GM23338 (cell line): ENCODE measurements at regions not wholly inside any gene's neighbourhood (a gene's known extent, or its start where the extent isn't known, plus 50 kb on each side); places are given as distances from the start of the nearest gene placed in this dataset.

Experiments
- ATAC-seq: fragments of 200-7000 bp; cut with Tn5 transposase; 3 replicates; pipeline ENCODE4 v1.9.1; 2020
- DNase-seq: peaks from one replicate; pipeline ENCODE4 v3.0.0-alpha.2; 2015; ENCODE audit warnings: low spot score
- H2AFZ ChIP-seq: fragments of 200-600 bp; sonication (generic); 2 replicates; pipeline ENCODE4 v1.8.0; 2016; ENCODE audit warnings: antibody characterized with exemption, mild to moderate bottlenecking, moderate library complexity
- H3F3A ChIP-seq: fragments of 200-600 bp; sonication (generic); replicated peaks from 2 replicates; pipeline ENCODE4 v1.8.0; 2017; ENCODE audit warnings: antibody characterized with exemption, mixed run types, low read depth
- H3K27ac ChIP-seq: fragments of 200-600 bp; sonication (generic); 2 replicates; pipeline ENCODE4 v1.6.1; 2016; ENCODE audit warnings: low read depth
- H3K27me3 ChIP-seq: fragments of 200-600 bp; sonication (generic); 2 replicates; pipeline ENCODE4 v1.8.0; 2016; ENCODE audit warnings: mild to moderate bottlenecking, mixed run types, moderate library complexity; ENCODE audit not compliant: insufficient read depth
- H3K36me3 ChIP-seq: fragments of 200-600 bp; sonication (generic); 2 replicates; pipeline ENCODE4 v1.8.0; 2016; ENCODE audit warnings: mild to moderate bottlenecking; ENCODE audit not compliant: insufficient read depth
- H3K4me1 ChIP-seq: fragments of 200-600 bp; sonication (generic); 2 replicates; pipeline ENCODE4 v1.8.0; 2016; ENCODE audit warnings: mild to moderate bottlenecking, moderate library complexity; ENCODE audit not compliant: insufficient read depth
- H3K4me2 ChIP-seq: fragments of 200-600 bp; sonication (generic); 2 replicates; pipeline ENCODE4 v1.7.1; 2017; ENCODE audit warnings: mixed run types
- H3K4me3 ChIP-seq: fragments of 200-600 bp; sonication (generic); 2 replicates; pipeline ENCODE4 v1.6.1; 2016; ENCODE audit warnings: mixed run types
- H3K79me2 ChIP-seq: fragments of 200-600 bp; sonication (generic); replicated peaks from 2 replicates; pipeline ENCODE4 v1.8.0; 2017; ENCODE audit warnings: mild to moderate bottlenecking; ENCODE audit not compliant: insufficient read depth
- H3K9me2 ChIP-seq: fragments of 200-600 bp; sonication (generic); 2 replicates; pipeline ENCODE4 v1.8.0; 2017; ENCODE audit not compliant: insufficient read depth
- H4K20me1 ChIP-seq: fragments of 200-600 bp; sonication (generic); replicated peaks from 2 replicates; pipeline ENCODE4 v1.8.0; 2017; ENCODE audit warnings: mild to moderate bottlenecking; ENCODE audit not compliant: insufficient read depth
- H3K27ac Mint-ChIP-seq: 2 replicates; pipeline ENCODE4 v1.8.0; 2020; ENCODE audit warnings: inconsistent platforms, mild to moderate bottlenecking, moderate library complexity, mixed read lengths
- H3K27me3 Mint-ChIP-seq: 3 replicates; pipeline ENCODE4 v1.8.0; 2022; ENCODE audit warnings: low read depth, mild to moderate bottlenecking, moderate library complexity, mixed read lengths, inconsistent platforms; ENCODE audit not compliant: insufficient read depth, poor library complexity
- H3K36me3 Mint-ChIP-seq: 3 replicates; pipeline ENCODE4 v1.8.0; 2021; ENCODE audit warnings: low read depth, mild to moderate bottlenecking, inconsistent platforms, moderate library complexity, mixed read lengths
- H3K4me1 Mint-ChIP-seq: 3 replicates; pipeline ENCODE4 v1.8.0; 2020; ENCODE audit warnings: mild to moderate bottlenecking, inconsistent platforms, mixed read lengths
- H3K4me3 Mint-ChIP-seq: 3 replicates; pipeline ENCODE4 v1.8.0; 2021; ENCODE audit warnings: moderate library complexity, mild to moderate bottlenecking, inconsistent platforms, mixed read lengths
- H3K9me3 Mint-ChIP-seq: 3 replicates; pipeline ENCODE4 v1.8.0; 2020; ENCODE audit warnings: moderate library complexity, mild to moderate bottlenecking, inconsistent platforms, mixed read lengths
- CREB1 ChIP-seq: fragments of 250-450 bp; sonication (Bioruptor Pico); IDR thresholded peaks from 2 replicates; pipeline ENCODE4 v1.5.0; 2020; ENCODE audit warnings: low read depth, mild to moderate bottlenecking, moderate library complexity
- EZH2 ChIP-seq: fragments of 200-600 bp; sonication (generic); IDR thresholded peaks from one replicate; pipeline ENCODE4 v1.8.0; 2017; ENCODE audit warnings: antibody characterized with exemption, mild to moderate bottlenecking, low read depth; ENCODE audit not compliant: unreplicated experiment
- EZH2phosphoT487 ChIP-seq: fragments of 200-600 bp; sonication (generic); IDR thresholded peaks from one replicate; pipeline ENCODE4 v1.8.1; 2018; ENCODE audit warnings: antibody characterized with exemption; ENCODE audit not compliant: unreplicated experiment
- JUNB ChIP-seq: IDR thresholded peaks from one replicate; pipeline ENCODE4 v1.6.1; 2016; ENCODE audit warnings: antibody characterized with exemption; ENCODE audit not compliant: unreplicated experiment
- NANOG ChIP-seq: IDR thresholded peaks from 2 replicates; pipeline ENCODE4 v1.6.1; 2016; ENCODE audit warnings: antibody characterized with exemption, borderline replicate concordance
- POLR2AphosphoS5 ChIP-seq: IDR thresholded peaks from 2 replicates; pipeline ENCODE4 v1.6.1; 2016; ENCODE audit warnings: antibody characterized with exemption, low read depth
- REST ChIP-seq: IDR thresholded peaks from one replicate; pipeline ENCODE4 v1.6.1; 2018; ENCODE audit warnings: antibody characterized with exemption; ENCODE audit not compliant: unreplicated experiment
- STAT1 ChIP-seq: IDR thresholded peaks from one replicate; pipeline ENCODE4 v1.6.1; 2016; ENCODE audit warnings: antibody characterized with exemption; ENCODE audit not compliant: unreplicated experiment
- ZNF114 ChIP-seq: fragments of 250-450 bp; sonication (Bioruptor Pico); IDR thresholded peaks from 2 replicates; pipeline ENCODE4 v1.5.0; 2020; ENCODE audit warnings: mild to moderate bottlenecking, moderate library complexity
- ZNF331 ChIP-seq: fragments of 250-450 bp; sonication (Bioruptor Pico); IDR thresholded peaks from 2 replicates; pipeline ENCODE4 v1.5.0; 2020; ENCODE audit warnings: low read depth, mild to moderate bottlenecking, moderate library complexity
- TF ChIP-seq, protein P1 (sequence below), 2 experiments: fragments of 200-600 bp in 1 of 2; sonication (generic) in 1 of 2; conservative IDR thresholded peaks; 2 replicates each; pipeline versions ENCODE4 v1.5.1 to v1.6.1; 2016 to 2017; ENCODE audit warnings: antibody characterized with exemption in 2 of 2, low read depth in 2 of 2, mild to moderate bottlenecking in 2 of 2, moderate library complexity in 1 of 2
- TF ChIP-seq, protein P2 (sequence below): fragments of 250-450 bp; sonication (Bioruptor Pico); IDR thresholded peaks from 2 replicates; pipeline ENCODE4 v1.5.0; 2020; ENCODE audit warnings: mild to moderate bottlenecking, moderate library complexity
- TF ChIP-seq, protein P3 (sequence below): IDR thresholded peaks from 2 replicates; pipeline ENCODE4 v1.6.1; 2016; ENCODE audit warnings: antibody characterized with exemption

DNA sequence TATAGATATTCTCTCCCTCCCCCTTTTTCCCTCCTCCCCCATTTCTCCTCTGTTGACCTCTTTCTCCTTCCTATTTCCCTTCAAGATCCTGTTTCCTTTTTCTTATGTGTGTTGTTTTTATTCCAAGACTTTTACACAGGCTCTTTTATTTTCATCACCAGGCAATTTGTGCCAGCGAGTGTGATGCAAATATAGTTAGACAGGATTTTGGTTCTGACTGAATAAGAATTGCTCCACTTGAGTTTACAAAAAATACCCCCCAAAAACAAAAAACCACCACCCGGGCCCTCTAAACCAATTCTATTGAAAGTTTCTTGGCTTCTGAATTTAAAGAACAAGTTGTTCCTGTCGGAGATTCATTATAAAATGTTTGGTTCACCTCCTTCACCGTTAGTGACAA is 50.9 kb upstream of the MAPK4 start:
- no peaks in the 10 kb centered on the region for H3F3A ChIP-seq
- H3K79me2 ChIP-seq: no peaks in the 10 kb centered on the region
- no peak for ATAC-seq
- no peak overlapping the region for H3K27ac ChIP-seq
- H3K4me2 ChIP-seq: no peak overlapping the region
- no peak overlapping the region for H3K4me3 ChIP-seq
- H3K9me3 Mint-ChIP-seq: no peaks in the 10 kb centered on the region
- H3K4me3 Mint-ChIP-seq: no peak overlapping the region
- no peaks in the 10 kb centered on the region for H3K27me3 ChIP-seq
- H2AFZ ChIP-seq: peak overlapping the region; percentile 43; the same call in 1 of the 2 replicates
- no peaks in the 10 kb centered on the region for H3K36me3 ChIP-seq
- H3K9me2 ChIP-seq: no peaks in the 10 kb centered on the region
- DNase-seq: no peak
- no peaks in the 10 kb centered on the region for H4K20me1 ChIP-seq
- H3K27ac Mint-ChIP-seq: no peak overlapping the region
- no peaks in the 10 kb centered on the region for H3K4me1 ChIP-seq
- TF ChIP-seq CREB1 (no peak), EZH2phosphoT487 (no peak), STAT1 (no peak), JUNB (no peak), NANOG (no peak), REST (no peak), ZNF114 (no peak), EZH2 (no peak), POLR2AphosphoS5 (no peak), ZNF331 (CRISPR knock-in tag) (no peak)
- TF ChIP-seq, protein P1, sequence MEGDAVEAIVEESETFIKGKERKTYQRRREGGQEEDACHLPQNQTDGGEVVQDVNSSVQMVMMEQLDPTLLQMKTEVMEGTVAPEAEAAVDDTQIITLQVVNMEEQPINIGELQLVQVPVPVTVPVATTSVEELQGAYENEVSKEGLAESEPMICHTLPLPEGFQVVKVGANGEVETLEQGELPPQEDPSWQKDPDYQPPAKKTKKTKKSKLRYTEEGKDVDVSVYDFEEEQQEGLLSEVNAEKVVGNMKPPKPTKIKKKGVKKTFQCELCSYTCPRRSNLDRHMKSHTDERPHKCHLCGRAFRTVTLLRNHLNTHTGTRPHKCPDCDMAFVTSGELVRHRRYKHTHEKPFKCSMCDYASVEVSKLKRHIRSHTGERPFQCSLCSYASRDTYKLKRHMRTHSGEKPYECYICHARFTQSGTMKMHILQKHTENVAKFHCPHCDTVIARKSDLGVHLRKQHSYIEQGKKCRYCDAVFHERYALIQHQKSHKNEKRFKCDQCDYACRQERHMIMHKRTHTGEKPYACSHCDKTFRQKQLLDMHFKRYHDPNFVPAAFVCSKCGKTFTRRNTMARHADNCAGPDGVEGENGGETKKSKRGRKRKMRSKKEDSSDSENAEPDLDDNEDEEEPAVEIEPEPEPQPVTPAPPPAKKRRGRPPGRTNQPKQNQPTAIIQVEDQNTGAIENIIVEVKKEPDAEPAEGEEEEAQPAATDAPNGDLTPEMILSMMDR (conservative IDR thresholded peaks at IDR 0.05; ENCODE audit: low read depth in 2 of 2): no peak
- TF ChIP-seq, protein P2, sequence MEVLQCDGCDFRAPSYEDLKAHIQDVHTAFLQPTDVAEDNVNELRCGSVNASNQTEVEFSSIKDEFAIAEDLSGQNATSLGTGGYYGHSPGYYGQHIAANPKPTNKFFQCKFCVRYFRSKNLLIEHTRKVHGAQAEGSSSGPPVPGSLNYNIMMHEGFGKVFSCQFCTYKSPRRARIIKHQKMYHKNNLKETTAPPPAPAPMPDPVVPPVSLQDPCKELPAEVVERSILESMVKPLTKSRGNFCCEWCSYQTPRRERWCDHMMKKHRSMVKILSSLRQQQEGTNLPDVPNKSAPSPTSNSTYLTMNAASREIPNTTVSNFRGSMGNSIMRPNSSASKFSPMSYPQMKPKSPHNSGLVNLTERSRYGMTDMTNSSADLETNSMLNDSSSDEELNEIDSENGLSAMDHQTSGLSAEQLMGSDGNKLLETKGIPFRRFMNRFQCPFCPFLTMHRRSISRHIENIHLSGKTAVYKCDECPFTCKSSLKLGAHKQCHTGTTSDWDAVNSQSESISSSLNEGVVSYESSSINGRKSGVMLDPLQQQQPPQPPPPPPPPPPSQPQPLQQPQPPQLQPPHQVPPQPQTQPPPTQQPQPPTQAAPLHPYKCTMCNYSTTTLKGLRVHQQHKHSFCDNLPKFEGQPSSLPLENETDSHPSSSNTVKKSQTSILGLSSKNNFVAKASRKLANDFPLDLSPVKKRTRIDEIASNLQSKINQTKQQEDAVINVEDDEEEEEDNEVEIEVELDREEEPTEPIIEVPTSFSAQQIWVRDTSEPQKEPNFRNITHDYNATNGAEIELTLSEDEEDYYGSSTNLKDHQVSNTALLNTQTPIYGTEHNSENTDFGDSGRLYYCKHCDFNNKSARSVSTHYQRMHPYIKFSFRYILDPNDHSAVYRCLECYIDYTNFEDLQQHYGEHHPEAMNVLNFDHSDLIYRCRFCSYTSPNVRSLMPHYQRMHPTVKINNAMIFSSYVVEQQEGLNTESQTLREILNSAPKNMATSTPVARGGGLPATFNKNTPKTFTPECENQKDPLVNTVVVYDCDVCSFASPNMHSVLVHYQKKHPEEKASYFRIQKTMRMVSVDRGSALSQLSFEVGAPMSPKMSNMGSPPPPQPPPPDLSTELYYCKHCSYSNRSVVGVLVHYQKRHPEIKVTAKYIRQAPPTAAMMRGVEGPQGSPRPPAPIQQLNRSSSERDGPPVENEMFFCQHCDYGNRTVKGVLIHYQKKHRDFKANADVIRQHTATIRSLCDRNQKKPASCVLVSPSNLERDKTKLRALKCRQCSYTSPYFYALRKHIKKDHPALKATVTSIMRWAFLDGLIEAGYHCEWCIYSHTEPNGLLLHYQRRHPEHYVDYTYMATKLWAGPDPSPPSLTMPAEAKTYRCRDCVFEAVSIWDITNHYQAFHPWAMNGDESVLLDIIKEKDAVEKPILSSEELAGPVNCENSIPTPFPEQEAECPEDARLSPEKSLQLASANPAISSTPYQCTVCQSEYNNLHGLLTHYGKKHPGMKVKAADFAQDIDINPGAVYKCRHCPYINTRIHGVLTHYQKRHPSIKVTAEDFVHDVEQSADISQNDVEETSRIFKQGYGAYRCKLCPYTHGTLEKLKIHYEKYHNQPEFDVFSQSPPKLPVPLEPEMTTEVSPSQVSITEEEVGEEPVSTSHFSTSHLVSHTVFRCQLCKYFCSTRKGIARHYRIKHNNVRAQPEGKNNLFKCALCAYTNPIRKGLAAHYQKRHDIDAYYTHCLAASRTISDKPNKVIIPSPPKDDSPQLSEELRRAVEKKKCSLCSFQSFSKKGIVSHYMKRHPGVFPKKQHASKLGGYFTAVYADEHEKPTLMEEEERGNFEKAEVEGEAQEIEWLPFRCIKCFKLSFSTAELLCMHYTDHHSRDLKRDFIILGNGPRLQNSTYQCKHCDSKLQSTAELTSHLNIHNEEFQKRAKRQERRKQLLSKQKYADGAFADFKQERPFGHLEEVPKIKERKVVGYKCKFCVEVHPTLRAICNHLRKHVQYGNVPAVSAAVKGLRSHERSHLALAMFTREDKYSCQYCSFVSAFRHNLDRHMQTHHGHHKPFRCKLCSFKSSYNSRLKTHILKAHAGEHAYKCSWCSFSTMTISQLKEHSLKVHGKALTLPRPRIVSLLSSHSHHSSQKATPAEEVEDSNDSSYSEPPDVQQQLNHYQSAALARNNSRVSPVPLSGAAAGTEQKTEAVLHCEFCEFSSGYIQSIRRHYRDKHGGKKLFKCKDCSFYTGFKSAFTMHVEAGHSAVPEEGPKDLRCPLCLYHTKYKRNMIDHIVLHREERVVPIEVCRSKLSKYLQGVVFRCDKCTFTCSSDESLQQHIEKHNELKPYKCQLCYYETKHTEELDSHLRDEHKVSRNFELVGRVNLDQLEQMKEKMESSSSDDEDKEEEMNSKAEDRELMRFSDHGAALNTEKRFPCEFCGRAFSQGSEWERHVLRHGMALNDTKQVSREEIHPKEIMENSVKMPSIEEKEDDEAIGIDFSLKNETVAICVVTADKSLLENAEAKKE (CRISPR knock-in tag): no peak
- TF ChIP-seq, protein P3, sequence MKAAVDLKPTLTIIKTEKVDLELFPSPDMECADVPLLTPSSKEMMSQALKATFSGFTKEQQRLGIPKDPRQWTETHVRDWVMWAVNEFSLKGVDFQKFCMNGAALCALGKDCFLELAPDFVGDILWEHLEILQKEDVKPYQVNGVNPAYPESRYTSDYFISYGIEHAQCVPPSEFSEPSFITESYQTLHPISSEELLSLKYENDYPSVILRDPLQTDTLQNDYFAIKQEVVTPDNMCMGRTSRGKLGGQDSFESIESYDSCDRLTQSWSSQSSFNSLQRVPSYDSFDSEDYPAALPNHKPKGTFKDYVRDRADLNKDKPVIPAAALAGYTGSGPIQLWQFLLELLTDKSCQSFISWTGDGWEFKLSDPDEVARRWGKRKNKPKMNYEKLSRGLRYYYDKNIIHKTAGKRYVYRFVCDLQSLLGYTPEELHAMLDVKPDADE: no peak
- no peaks in the 10 kb centered on the region for H3K27me3 Mint-ChIP-seq
- no peaks in the 10 kb centered on the region for H3K36me3 Mint-ChIP-seq
- H3K4me1 Mint-ChIP-seq: peaks cover 7% of the 10 kb centered on the region
